Thyroid gland (tissue), 4 donors: ENCODE measurements at regions not wholly inside any gene's neighbourhood (a gene's known extent, or its start where the extent isn't known, plus 50 kb on each side); places are given as distances from the start of the nearest gene placed in this dataset.

Source experiments
- DNase-seq, 2 donors: peaks; one replicate each; pipeline ENCODE4 v3.0.0-alpha.2; 2019
- H3K27ac ChIP-seq, 3 donors: fragments of 200-600 bp; sonication (generic); 1 replicate in 2 of 3; 2 replicates in 1 of 3; pipeline ENCODE4 v1.5.1; 2016 to 2019; ENCODE audit warnings: mild to moderate bottlenecking in 1 of 3, moderate library complexity in 1 of 3
- H3K27me3 ChIP-seq: fragments of 200-600 bp; sonication (generic); one replicate; pipeline ENCODE4 v1.5.1; 2019
- H3K36me3 ChIP-seq, 2 donors: fragments of 200-600 bp; sonication (generic); one replicate each; pipeline ENCODE4 v1.5.1; 2016 to 2019
- H3K4me1 ChIP-seq, 2 donors: fragments of 200-600 bp; sonication (generic); one replicate each; pipeline ENCODE4 v1.5.1; 2017 to 2019
- H3K4me3 ChIP-seq, 3 donors: fragments of 200-600 bp; sonication (generic); replicated peaks in 1 of 3; 1 replicate in 2 of 3; 2 replicates in 1 of 3; pipeline ENCODE4 v1.5.1; 2016; ENCODE audit warnings: mild to moderate bottlenecking in 1 of 3
- H3K9me3 ChIP-seq: fragments of 200-600 bp; sonication (generic); one replicate; pipeline ENCODE4 v1.5.1; 2017
- POLR2A ChIP-seq, 2 donors: fragments of 450-650 bp; IDR thresholded peaks; one replicate each; pipeline ENCODE4 v1.6.1; 2017; ENCODE audit warnings: antibody characterized with exemption in 2 of 2, mild to moderate bottlenecking in 2 of 2, moderate library complexity in 1 of 2
- WGBS, 2 donors: methylation state at CpG; one replicate each; pipeline ENCODE4 v1.1.5; 2017; 5-methylcytosine and 5-hydroxymethylcytosine counted together
- intact Hi-C: fragments of 100-400 bp; cut with DNase I; formaldehyde crosslinking; loops from one replicate; pipeline ENCODE4 v1.15.1; 2023
- TF ChIP-seq, protein P1 (sequence below), 6 experiments: fragments of 200-600 bp in 3 of 6; fragments of 450-650 bp in 3 of 6; sonication (generic) in 3 of 6; IDR thresholded peaks; one replicate each; pipeline ENCODE4 v1.5.1; 2016 to 2019; ENCODE audit warnings: antibody characterized with exemption in 6 of 6, mild to moderate bottlenecking in 2 of 6, inconsistent platforms in 1 of 6, moderate library complexity in 1 of 6

DNA sequence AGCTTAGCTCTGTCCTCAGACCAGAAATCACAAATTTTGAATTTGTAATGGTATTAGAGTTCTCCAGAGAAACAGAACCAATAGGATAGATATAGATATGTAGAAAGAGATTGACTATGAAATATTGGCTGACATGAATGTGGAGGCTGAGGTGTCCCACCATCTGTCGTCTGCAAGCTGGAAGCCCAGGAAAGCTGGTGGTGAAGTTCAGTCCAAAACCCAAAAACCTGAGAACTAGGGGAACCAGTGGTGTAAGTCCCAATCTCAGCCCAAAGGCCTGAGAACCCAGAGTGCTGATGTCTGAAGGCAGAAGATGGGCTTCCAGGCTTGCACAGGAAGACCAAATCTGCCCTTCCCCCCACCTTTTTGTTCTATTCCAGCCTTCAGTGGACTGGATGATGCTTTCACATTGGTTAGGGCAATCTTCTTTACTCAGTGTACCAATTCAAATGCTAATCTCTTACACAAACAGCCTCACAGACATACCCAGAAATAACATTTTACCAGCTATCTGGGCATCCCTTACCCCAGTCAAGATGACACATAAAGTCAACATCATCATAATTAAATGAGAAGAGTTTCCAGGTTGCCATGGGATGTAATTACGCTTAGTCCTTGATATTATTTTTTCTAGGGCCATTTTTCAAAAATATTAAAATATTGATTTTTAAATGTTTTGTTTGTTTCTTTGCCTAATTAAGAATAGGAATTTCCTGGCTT is 570.8 kb downstream of the UTRN start:
- DNase-seq, result no peak
- intact Hi-C loops, result no loop called here
- Histone ChIP-seq H3K27me3 (no peaks in the 10 kb centered on the region), H3K27ac (no peak overlapping the region), H3K36me3 (peaks cover 6 to 8% of the 10 kb centered on the region in 2 donors), H3K9me3 (no peaks in the 10 kb centered on the region), H3K4me1 (no peaks in the 10 kb centered on the region), H3K4me3 (no peak overlapping the region)
- TF ChIP-seq, protein P1, sequence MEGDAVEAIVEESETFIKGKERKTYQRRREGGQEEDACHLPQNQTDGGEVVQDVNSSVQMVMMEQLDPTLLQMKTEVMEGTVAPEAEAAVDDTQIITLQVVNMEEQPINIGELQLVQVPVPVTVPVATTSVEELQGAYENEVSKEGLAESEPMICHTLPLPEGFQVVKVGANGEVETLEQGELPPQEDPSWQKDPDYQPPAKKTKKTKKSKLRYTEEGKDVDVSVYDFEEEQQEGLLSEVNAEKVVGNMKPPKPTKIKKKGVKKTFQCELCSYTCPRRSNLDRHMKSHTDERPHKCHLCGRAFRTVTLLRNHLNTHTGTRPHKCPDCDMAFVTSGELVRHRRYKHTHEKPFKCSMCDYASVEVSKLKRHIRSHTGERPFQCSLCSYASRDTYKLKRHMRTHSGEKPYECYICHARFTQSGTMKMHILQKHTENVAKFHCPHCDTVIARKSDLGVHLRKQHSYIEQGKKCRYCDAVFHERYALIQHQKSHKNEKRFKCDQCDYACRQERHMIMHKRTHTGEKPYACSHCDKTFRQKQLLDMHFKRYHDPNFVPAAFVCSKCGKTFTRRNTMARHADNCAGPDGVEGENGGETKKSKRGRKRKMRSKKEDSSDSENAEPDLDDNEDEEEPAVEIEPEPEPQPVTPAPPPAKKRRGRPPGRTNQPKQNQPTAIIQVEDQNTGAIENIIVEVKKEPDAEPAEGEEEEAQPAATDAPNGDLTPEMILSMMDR (IDR thresholded peaks at IDR 0.05), result no peak
- no peak for TF ChIP-seq POLR2A (IDR thresholded peaks at IDR 0.05)
- 69 to 97% methylated on average over 2 of the region's 2 CpGs for WGBS, 2 donors

DNA sequence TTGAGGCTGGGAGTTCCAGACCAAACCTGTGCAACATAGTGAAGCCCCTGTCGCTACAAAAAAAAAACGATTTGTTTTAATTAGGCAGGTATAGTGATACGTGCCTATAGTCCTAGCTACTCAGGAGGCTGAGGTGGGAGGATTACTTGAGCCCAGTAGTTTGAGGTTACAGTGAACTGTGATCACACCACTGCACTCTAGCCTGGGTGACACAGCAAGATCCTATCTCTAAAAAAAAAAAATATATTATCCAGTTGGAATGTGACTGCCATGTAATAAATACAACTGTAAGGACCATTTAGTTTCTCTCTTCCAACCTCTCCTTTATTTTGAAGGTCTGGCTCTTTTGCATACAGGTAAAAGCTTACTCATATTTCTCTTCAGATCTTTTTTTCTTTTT is 571.5 kb downstream of the UTRN start:
- H3K9me3 ChIP-seq, result no peaks in the 10 kb centered on the region
- no peaks in the 10 kb centered on the region for H3K27me3 ChIP-seq
- H3K36me3 ChIP-seq, result peaks cover 3% of the 10 kb centered on the region in 2 donors
- no peaks in the 10 kb centered on the region for H3K4me1 ChIP-seq
- intact Hi-C loops, result no loop called here
- TF ChIP-seq POLR2A (IDR thresholded peaks at IDR 0.05), result no peak
- TF ChIP-seq, protein P1 (IDR thresholded peaks at IDR 0.05), result no peak
- 93 to 94% methylated on average over 3 of the region's 3 CpGs for WGBS, 2 donors
- no peak overlapping the region for H3K27ac ChIP-seq
- DNase-seq, result no peak
- H3K4me3 ChIP-seq, result no peak overlapping the region

DNA sequence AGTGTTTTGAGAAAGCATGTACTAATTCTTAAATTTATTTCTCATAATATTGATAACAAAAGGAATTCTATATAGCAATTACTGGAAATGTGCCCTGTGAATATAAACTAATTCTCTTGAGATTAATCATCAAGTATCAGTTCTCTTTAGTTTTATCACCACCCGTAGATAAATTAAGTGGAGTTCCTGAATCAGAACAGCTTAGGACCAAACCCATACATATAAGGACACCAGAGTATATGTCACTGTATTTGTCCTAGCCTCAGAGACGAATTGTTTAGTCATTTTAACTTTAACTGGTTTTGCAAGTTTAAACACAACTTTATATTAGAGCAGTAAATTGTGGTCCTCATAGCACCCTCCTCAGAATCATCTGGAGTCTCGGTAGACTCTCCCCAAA is 572.0 kb downstream of the UTRN start:
- H3K9me3 ChIP-seq, result no peaks in the 10 kb centered on the region
- intact Hi-C loops, result no loop called here
- no peaks in the 10 kb centered on the region for H3K36me3 ChIP-seq
- H3K4me1 ChIP-seq, result no peaks in the 10 kb centered on the region
- TF ChIP-seq, protein P1 (IDR thresholded peaks at IDR 0.05), result no peak
- TF ChIP-seq POLR2A (IDR thresholded peaks at IDR 0.05), result no peak
- 79 to 83% methylated on average over 3 of the region's 3 CpGs for WGBS, 2 donors
- H3K4me3 ChIP-seq, result no peak overlapping the region
- no peak overlapping the region for H3K27ac ChIP-seq
- DNase-seq, result no peak
- no peaks in the 10 kb centered on the region for H3K27me3 ChIP-seq

GRCh38 chr6:144862769-144863168 is 577.6 kb downstream of the UTRN start:
- no peak for TF ChIP-seq POLR2A (IDR thresholded peaks at IDR 0.05)
- TF ChIP-seq, protein P1 (IDR thresholded peaks at IDR 0.05), result no peak
- H3K9me3 ChIP-seq, result no peaks in the 10 kb centered on the region
- no peaks in the 10 kb centered on the region for H3K27me3 ChIP-seq
- intact Hi-C loops, result no loop called here
- no peak overlapping the region for H3K4me3 ChIP-seq
- no peak overlapping the region for H3K27ac ChIP-seq
- WGBS, 2 donors, result 76 to 88% methylated on average over 2 of the region's 2 CpGs
- H3K4me1 ChIP-seq, result no peaks in the 10 kb centered on the region
- H3K36me3 ChIP-seq, result no peaks in the 10 kb centered on the region
- DNase-seq, result no peak

DNA sequence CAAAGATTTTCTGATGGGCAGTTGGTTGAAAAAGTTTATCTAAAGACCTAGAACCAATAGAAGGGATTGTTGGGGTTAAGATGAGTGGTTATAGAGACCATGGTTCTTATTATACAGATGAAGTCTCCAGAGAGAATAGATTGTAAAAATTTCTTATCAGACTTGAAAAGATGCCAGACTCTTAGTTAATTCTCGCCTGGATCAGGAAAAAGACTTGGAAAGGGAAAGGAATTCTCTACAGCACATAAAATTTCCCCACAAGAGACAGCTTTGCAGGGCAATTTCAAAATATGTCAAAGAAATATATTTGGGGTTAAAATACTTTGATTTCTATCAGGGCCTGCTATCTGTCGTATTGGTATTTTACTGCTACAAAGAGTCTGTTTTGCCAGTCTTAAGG is 582.6 kb downstream of the UTRN start:
- WGBS, 2 donors, result 66% methylated on average over 2 of the region's 2 CpGs
- Histone ChIP-seq H3K9me3 (no peaks in the 10 kb centered on the region), H3K27me3 (no peaks in the 10 kb centered on the region), H3K4me3 (no peak overlapping the region), H3K4me1 (no peaks in the 10 kb centered on the region), H3K36me3 (no peaks in the 10 kb centered on the region), H3K27ac (no peak overlapping the region)
- TF ChIP-seq POLR2A (IDR thresholded peaks at IDR 0.05), result no peak
- TF ChIP-seq, protein P1 (IDR thresholded peaks at IDR 0.05), result no peak
- intact Hi-C loops, result no loop called here
- DNase-seq, result no peak
